ENCODE measurements at regions not wholly inside any gene's neighbourhood (a gene's known extent, or its start where the extent isn't known, plus 50 kb on each side); places are given as distances from the start of the nearest gene placed in this dataset.
"Not testable (repeated sequence)": the region's sequence is repeated elsewhere in the genome, so short reads cannot be mapped to it uniquely, and the experiment has no call there.

- no peak for TF ChIP-seq TAF1 (IDR thresholded peaks at IDR 0.05; ENCODE audit: borderline replicate concordance, low read depth, low read length)
- TF ChIP-seq ELF1 (IDR thresholded peaks at IDR 0.05): no peak
- no peak for TF ChIP-seq GATA2 (CRISPR knock-in tag; IDR thresholded peaks at IDR 0.05)
- TF ChIP-seq RFX5 (IDR thresholded peaks at IDR 0.05; ENCODE audit: low read length): no peak
- no peak for TF ChIP-seq RXRA (IDR thresholded peaks at IDR 0.05; ENCODE audit: borderline replicate concordance, low read depth)
Observed at GRCh38 chr9:722388-722980, 119.0 kb upstream of the DMRT1 start (continued).

GRCh38 chr9:724461-724860 lies 117.0 kb upstream of the DMRT1 start:
- WGBS (ENCODE audit: low lambda C conversion rate): 42% methylated on average over 14 of the region's 14 CpGs
- H3K9me2 ChIP-seq; H3K27me3 ChIP-seq (ENCODE audit: insufficient read depth); CTCF ChIA-PET; H3K27ac ChIP-seq (ENCODE audit: low read depth in 2 of 2, low read length in 1 of 2); H3K4me3 ChIP-seq (ENCODE audit: low read depth in 2 of 2, low read length in 1 of 2); H3K9me3 ChIP-seq; DNase-seq; H3K4me1 ChIP-seq (ENCODE audit: control insufficient read depth in 1 of 2, insufficient read depth in 2 of 2, low read depth in 1 of 2, low read length in 1 of 2); H3K9ac ChIP-seq; H3F3A ChIP-seq (replicated peaks; ENCODE audit: insufficient read depth); H2AFZ ChIP-seq (ENCODE audit: low read depth); H4K20me1 ChIP-seq (ENCODE audit: insufficient read depth); POLR2A ChIA-PET; H3K36me3 ChIP-seq (replicated peaks in 1 of 2; ENCODE audit: control insufficient read depth in 1 of 2, insufficient read depth in 2 of 2, low read length in 1 of 2); H3K79me2 ChIP-seq (ENCODE audit: insufficient read depth); H3K4me2 ChIP-seq: not testable (repeated sequence)

GRCh38 chr9:726005-726404 lies 115.5 kb upstream of the DMRT1 start:
- no peak for DNase-seq
- Histone ChIP-seq H3K4me2 (no peak overlapping the region), H3K9me2 (no peaks in the 10 kb centered on the region), H3F3A (replicated peaks; ENCODE audit: insufficient read depth) (no peaks in the 10 kb centered on the region), H3K4me1 (ENCODE audit: control insufficient read depth in 1 of 2, insufficient read depth in 2 of 2, low read depth in 1 of 2, low read length in 1 of 2) (no peaks in the 10 kb centered on the region; a peak in 1 of 4 replicates), H3K4me3 (ENCODE audit: low read depth in 2 of 2, low read length in 1 of 2) (no peak overlapping the region), H3K27ac (ENCODE audit: low read depth in 2 of 2, low read length in 1 of 2) (no peak overlapping the region), H3K9ac (no peak overlapping the region), H3K27me3 (ENCODE audit: insufficient read depth) (no peaks in the 10 kb centered on the region), H3K9me3 (no peaks in the 10 kb centered on the region), H3K79me2 (ENCODE audit: insufficient read depth) (no peaks in the 10 kb centered on the region), H2AFZ (ENCODE audit: low read depth) (no peak overlapping the region), H4K20me1 (ENCODE audit: insufficient read depth) (no peaks in the 10 kb centered on the region), H3K36me3 (replicated peaks in 1 of 2; ENCODE audit: control insufficient read depth in 1 of 2, insufficient read depth in 2 of 2, low read length in 1 of 2) (peaks cover 0 to 4% of the 10 kb centered on the region in 2 experiments)
- ChIA-PET CTCF (no interaction called here), POLR2A (no interaction called here)
- WGBS (ENCODE audit: low lambda C conversion rate): 65% methylated on average over 4 of the region's 4 CpGs
- TF ChIP-seq GABPA (IDR thresholded peaks at IDR 0.05; ENCODE audit: low read depth) (no peak), FOXM1 (IDR thresholded peaks at IDR 0.05; ENCODE audit: low read depth) (no peak), POLR2AphosphoS5 (IDR thresholded peaks at IDR 0.05; ENCODE audit: low read depth, low read length) (no peak), YY1 (IDR thresholded peaks at IDR 0.05; ENCODE audit: low read depth) (no peak), USF2 (IDR thresholded peaks at IDR 0.05; ENCODE audit: borderline replicate concordance, low read depth, low read length) (no peak), FOXJ3 (CRISPR knock-in tag; IDR thresholded peaks at IDR 0.05) (no peak), MAX (IDR thresholded peaks at IDR 0.05; ENCODE audit: low read depth) (no peak), CTCF (IDR thresholded peaks at IDR 0.05) (no peak), RCOR1 (IDR thresholded peaks at IDR 0.05; ENCODE audit: low read length) (no peak)

All from SK-N-SH (cell line).